ENCODE measurements at regions not wholly inside any gene's neighbourhood (a gene's known extent, or its start where the extent isn't known, plus 50 kb on each side); places are given as distances from the start of the nearest gene placed in this dataset.

- H3K4me1 Mint-ChIP-seq (ENCODE audit: unreplicated experiment), result no peaks in the 10 kb centered on the region
- no peaks in the 10 kb centered on the region for H3K9me3 Mint-ChIP-seq
- H3K27ac Mint-ChIP-seq, result no peak overlapping the region
- no peak for DNase-seq (ENCODE audit: extremely low spot score, unreplicated experiment)
- H3K4me3 Mint-ChIP-seq, result no peak overlapping the region
- H3K27me3 Mint-ChIP-seq, result peaks cover 4% of the 10 kb centered on the region
- TF ChIP-seq CTCF (conservative IDR thresholded peaks at IDR 0.05), result no peak
- no peaks in the 10 kb centered on the region for H3K36me3 Mint-ChIP-seq
Measured at GRCh38 chr2:21217442-21217841, 93.7 kb downstream of the TDRD15 start.

GRCh38 chr2:21220930-21221329, 97.2 kb downstream of the TDRD15 start:
- H3K4me1 Mint-ChIP-seq (ENCODE audit: unreplicated experiment), result no peaks in the 10 kb centered on the region
- no peak overlapping the region for H3K4me3 Mint-ChIP-seq
- H3K27ac Mint-ChIP-seq, result no peak overlapping the region
- H3K9me3 Mint-ChIP-seq, result no peaks in the 10 kb centered on the region
- no peaks in the 10 kb centered on the region for H3K36me3 Mint-ChIP-seq
- TF ChIP-seq CTCF (conservative IDR thresholded peaks at IDR 0.05), result no peak
- no peak for DNase-seq (ENCODE audit: extremely low spot score, unreplicated experiment)
- H3K27me3 Mint-ChIP-seq, result peaks cover 5% of the 10 kb centered on the region

DNA sequence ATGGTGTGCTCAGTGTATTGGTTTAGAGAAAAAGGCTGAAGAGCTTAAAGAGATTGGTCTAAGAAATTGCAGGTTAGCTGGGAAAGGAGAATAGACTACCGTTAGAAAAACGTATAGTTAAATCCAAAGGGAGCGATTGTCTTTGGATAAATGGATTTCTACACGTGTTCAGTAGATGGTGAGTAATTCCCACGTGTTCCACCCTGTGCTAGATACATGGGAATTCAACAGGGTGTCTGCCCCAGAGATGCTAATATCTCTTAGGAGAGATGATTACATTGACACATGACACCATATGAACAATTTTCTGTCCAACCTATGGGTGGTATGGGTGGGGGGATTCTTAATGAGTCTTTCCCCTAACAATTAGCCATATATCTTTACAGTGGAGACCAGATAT, 99.8 kb downstream of the TDRD15 start:
- no peak for DNase-seq (ENCODE audit: extremely low spot score, unreplicated experiment)
- H3K27me3 Mint-ChIP-seq, result peaks cover 5% of the 10 kb centered on the region
- TF ChIP-seq CTCF (conservative IDR thresholded peaks at IDR 0.05), result no peak
- H3K4me3 Mint-ChIP-seq, result no peak overlapping the region
- H3K27ac Mint-ChIP-seq, result no peak overlapping the region
- H3K4me1 Mint-ChIP-seq (ENCODE audit: unreplicated experiment), result no peaks in the 10 kb centered on the region
- H3K36me3 Mint-ChIP-seq, result no peaks in the 10 kb centered on the region
- no peaks in the 10 kb centered on the region for H3K9me3 Mint-ChIP-seq

DNA sequence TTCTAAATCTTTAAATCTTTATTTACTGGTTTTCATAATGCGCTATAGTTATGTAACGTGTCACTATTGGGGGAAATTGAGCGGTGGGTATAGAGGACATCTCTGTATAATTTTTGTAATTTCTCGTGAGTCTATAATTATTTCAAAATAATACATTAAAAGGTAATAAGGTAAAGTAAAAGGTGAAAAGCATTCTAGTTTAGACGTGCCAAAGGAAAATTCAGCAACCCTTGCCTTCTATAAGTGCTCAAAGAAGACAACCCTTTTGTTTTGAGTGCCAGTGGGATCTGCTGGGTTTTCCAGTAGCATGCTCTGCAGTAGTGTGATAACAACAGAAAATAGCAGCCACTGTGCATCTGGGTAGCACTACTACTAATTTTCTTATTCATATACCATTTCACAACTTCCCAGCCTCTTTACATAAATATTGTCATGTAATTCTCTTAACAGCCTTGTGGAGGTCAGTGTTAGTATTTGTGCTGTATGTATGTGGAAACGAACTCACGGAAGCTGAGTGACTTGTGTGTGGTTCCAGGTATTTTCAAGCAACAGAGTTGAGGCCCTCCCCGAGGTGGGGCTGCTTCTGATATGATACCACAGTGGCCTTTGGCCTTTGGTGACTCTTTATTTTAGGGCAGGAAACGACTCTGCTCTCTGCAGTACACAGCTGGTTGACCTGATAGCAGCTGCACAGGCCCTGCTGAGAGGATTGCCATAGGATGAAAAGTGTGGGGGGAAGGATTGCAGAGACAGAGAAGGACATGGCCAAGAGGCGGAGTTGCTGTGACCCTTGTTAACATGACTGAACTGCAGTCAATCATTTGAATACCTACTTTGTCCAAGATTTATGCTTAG, 104.5 kb downstream of the TDRD15 start:
- H3K27ac Mint-ChIP-seq, result no peak overlapping the region

DNA sequence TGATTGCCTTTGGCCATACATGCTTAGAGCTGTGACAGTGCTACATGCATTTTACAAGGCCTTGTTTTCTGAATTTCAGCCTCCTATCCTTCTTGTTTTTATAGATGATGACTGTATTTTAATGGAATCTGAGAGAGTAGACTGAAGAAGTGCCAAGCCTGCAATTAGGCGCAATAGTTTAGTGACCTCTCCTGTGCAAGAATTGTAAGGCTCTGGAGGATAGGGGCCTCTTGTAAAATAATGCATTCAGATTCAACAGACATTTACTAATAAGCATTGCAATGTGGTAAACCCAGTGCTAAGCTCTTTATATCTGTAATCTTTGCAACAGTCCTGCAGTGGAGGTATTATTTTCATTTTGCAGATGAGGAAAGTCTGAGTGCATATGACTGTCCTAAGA, 105.5 kb downstream of the TDRD15 start:
- Mint-ChIP-seq H3K27ac (no peak overlapping the region), H3K4me3 (no peak overlapping the region), H3K36me3 (no peaks in the 10 kb centered on the region), H3K27me3 (peaks cover 2% of the 10 kb centered on the region), H3K9me3 (no peaks in the 10 kb centered on the region), H3K4me1 (ENCODE audit: unreplicated experiment) (no peaks in the 10 kb centered on the region)
- no peak for TF ChIP-seq CTCF (conservative IDR thresholded peaks at IDR 0.05)
- DNase-seq (ENCODE audit: extremely low spot score, unreplicated experiment), result no peak

More for the DNA sequence above, 104.5 kb downstream of the TDRD15 start:
- H3K4me1 Mint-ChIP-seq (ENCODE audit: unreplicated experiment), result no peaks in the 10 kb centered on the region
- DNase-seq (ENCODE audit: extremely low spot score, unreplicated experiment), result no peak
- no peaks in the 10 kb centered on the region for H3K9me3 Mint-ChIP-seq
- no peaks in the 10 kb centered on the region for H3K36me3 Mint-ChIP-seq
- peaks cover 2% of the 10 kb centered on the region for H3K27me3 Mint-ChIP-seq
- no peak overlapping the region for H3K4me3 Mint-ChIP-seq
- peak; percentile 28 for TF ChIP-seq CTCF (conservative IDR thresholded peaks at IDR 0.05)
